ENCODE measurements at regions not wholly inside any gene's neighbourhood (a gene's known extent, or its start where the extent isn't known, plus 50 kb on each side); places are given as distances from the start of the nearest gene placed in this dataset.
"Not testable (repeated sequence)": the region's sequence is repeated elsewhere in the genome, so short reads cannot be mapped to it uniquely, and the experiment has no call there.

GRCh38 chr3:165924301-165924791 lies 87.1 kb upstream of the BCHE start:
- H3F3A ChIP-seq (ENCODE audit: low read length, unreplicated experiment); H3K4me3 ChIP-seq (ENCODE audit: low read length); BruUV-seq (replicated peaks); H3K36me3 ChIP-seq (ENCODE audit: low read depth, low read length); POLR2A ChIA-PET (ENCODE audit: unreplicated experiment); H3K4me1 ChIP-seq (ENCODE audit: insufficient read depth, low read length); H3K9ac ChIP-seq (ENCODE audit: low read length); DNase-seq; H3K9me3 ChIP-seq (ENCODE audit: low read length); H3K79me2 ChIP-seq (ENCODE audit: low read length); intact Hi-C loops (cut with micrococcal nuclease); H3K27me3 ChIP-seq (ENCODE audit: low read length); H4K20me1 ChIP-seq (ENCODE audit: low read length); H2AFZ ChIP-seq (ENCODE audit: low read length); H3K4me2 ChIP-seq (ENCODE audit: low read length); H3K27ac ChIP-seq (ENCODE audit: low read length); ATAC-seq; CTCF ChIA-PET; H3K9me2 ChIP-seq (replicated peaks; ENCODE audit: low read length): not testable (repeated sequence)

- H3K27ac ChIP-seq (ENCODE audit: low read length): no peak overlapping the region
- 0 out of 2 replicates have a peak overlapping the region, but pooled peaks have one; percentile 16 for H2AFZ ChIP-seq (ENCODE audit: low read length)
- no peak overlapping the region for H3K9ac ChIP-seq (ENCODE audit: low read length)
- DNase-seq: no peak
- no TSS peak for BruUV-seq (replicated peaks)
- ChIA-PET POLR2A (ENCODE audit: unreplicated experiment) (interaction anchor here (0.6 kb wide), 1 partner anchor 10 kb away, joined by 10 read pairs; no protein-coding TSS in a partner anchor), CTCF (no interaction called here)
- H3K4me1 ChIP-seq (ENCODE audit: insufficient read depth, low read length): no peaks in the 10 kb centered on the region
- no peaks in the 10 kb centered on the region for H3K9me3 ChIP-seq (ENCODE audit: low read length)
- no peaks in the 10 kb centered on the region for H3K27me3 ChIP-seq (ENCODE audit: low read length)
- no peaks in the 10 kb centered on the region for H3K36me3 ChIP-seq (ENCODE audit: low read depth, low read length)
- H3K79me2 ChIP-seq (ENCODE audit: low read length): no peaks in the 10 kb centered on the region
- intact Hi-C loops (cut with micrococcal nuclease): no loop called here
- no peak for ATAC-seq
- H3K4me2 ChIP-seq (ENCODE audit: low read length): no peak overlapping the region
- H4K20me1 ChIP-seq (ENCODE audit: low read length): no peaks in the 10 kb centered on the region
- TF ChIP-seq CTCF (conservative IDR thresholded peaks at IDR 0.05; ENCODE audit: low read depth, low read length) (no peak), EZH2phosphoT487 (IDR thresholded peaks at IDR 0.05; ENCODE audit: borderline replicate concordance, low read length) (no peak)
- no peaks in the 10 kb centered on the region for H3K9me2 ChIP-seq (replicated peaks; ENCODE audit: low read length)
- H3K4me3 ChIP-seq (ENCODE audit: low read length): no peak overlapping the region
- H3F3A ChIP-seq (ENCODE audit: low read length, unreplicated experiment): no peaks in the 10 kb centered on the region
Observed at GRCh38 chr3:165920984-165921383, 83.8 kb upstream of the BCHE start.

GRCh38 chr3:165919284-165919683 lies 82.1 kb upstream of the BCHE start:
- intact Hi-C loops (cut with micrococcal nuclease): no loop called here
- ChIA-PET CTCF (no interaction called here), POLR2A (ENCODE audit: unreplicated experiment) (no interaction called here)
- no peaks in the 10 kb centered on the region for H3K9me2 ChIP-seq (replicated peaks; ENCODE audit: low read length)
- H3K27ac ChIP-seq (ENCODE audit: low read length): no peak overlapping the region
- H3K4me1 ChIP-seq (ENCODE audit: insufficient read depth, low read length): no peaks in the 10 kb centered on the region
- no TSS peak for BruUV-seq (replicated peaks)
- H3F3A ChIP-seq (ENCODE audit: low read length, unreplicated experiment): no peaks in the 10 kb centered on the region
- H3K9ac ChIP-seq (ENCODE audit: low read length): no peak overlapping the region
- H3K36me3 ChIP-seq (ENCODE audit: low read depth, low read length): no peaks in the 10 kb centered on the region
- H3K79me2 ChIP-seq (ENCODE audit: low read length): no peaks in the 10 kb centered on the region
- no peak for TF ChIP-seq EZH2 (IDR thresholded peaks at IDR 0.05; ENCODE audit: low read length, unreplicated experiment)
- no peak for TF ChIP-seq CTCF (conservative IDR thresholded peaks at IDR 0.05; ENCODE audit: low read depth, low read length)
- no peak for TF ChIP-seq EZH2phosphoT487 (IDR thresholded peaks at IDR 0.05; ENCODE audit: borderline replicate concordance, low read length)
- H2AFZ ChIP-seq (ENCODE audit: low read length): no peak overlapping the region
- H3K9me3 ChIP-seq (ENCODE audit: low read length): no peaks in the 10 kb centered on the region
- no peaks in the 10 kb centered on the region for H4K20me1 ChIP-seq (ENCODE audit: low read length)
- no peaks in the 10 kb centered on the region for H3K27me3 ChIP-seq (ENCODE audit: low read length)
- H3K4me2 ChIP-seq (ENCODE audit: low read length): no peak overlapping the region
- DNase-seq (no peak), ATAC-seq (no peak)
- H3K4me3 ChIP-seq (ENCODE audit: low read length): no peak overlapping the region
